SIG-M5 (cell line): ENCODE measurements at regions not wholly inside any gene's neighbourhood (a gene's known extent, or its start where the extent isn't known, plus 50 kb on each side); places are given as distances from the start of the nearest gene placed in this dataset.

Experiments
- DNase-seq: peaks from one replicate; lab custom pipeline; 2025; lab: John Stamatoyannopoulos, UW

GRCh38 chr7:31398815-31399214 is 58.3 kb upstream of the NEUROD6 start:
- DNase-seq, result no peak

DNA sequence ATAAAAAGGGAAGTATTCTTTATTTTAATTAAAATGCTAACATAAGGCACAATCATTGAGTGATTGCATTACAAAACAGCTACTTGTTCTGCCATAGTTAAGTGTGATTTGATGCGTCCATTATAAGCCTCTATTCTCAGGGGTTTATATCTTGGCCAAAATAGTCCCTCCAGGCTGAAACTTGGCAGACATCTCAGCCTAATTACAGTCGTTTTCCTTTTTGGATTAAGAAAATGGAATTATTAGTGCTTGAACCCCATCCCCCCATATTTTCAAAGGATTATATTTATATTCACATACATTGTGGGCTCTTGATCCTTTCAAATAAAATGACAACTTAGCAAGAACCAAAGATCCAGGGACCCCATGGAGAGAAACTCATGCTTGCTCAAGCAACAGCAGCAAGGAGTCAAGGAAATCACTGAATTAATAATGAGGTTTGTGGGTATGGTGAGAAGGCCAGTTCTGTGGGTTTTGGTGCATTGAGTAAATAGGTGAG is 66.7 kb upstream of the NEUROD6 start:
- no peak for DNase-seq

DNA sequence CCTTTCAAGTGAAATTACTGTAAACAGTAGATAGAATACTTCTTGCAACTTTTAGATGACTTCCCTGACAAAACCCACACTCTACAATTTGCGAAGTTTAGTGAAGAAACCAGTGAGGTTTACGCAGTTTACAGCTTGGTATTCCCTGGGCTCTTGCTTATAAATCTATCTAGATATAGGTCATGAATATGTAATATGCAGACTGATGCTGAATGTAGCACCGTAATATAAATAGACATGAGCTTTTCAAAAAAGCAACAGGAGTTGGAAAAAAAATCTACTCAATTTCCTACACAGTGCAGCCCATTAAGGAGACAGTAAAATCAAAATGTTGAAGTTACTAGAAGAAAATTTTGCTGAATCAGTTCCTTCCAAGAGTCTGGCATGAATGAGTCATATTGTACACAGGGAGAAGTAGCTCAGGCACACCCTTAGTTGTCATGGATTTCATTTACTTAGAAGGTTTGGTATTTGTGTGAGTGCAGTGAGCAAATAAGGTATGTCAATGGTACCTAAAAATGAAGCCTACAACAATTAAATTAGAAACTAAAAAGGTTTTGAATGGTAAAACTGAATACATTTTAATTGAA is 67.7 kb upstream of the NEUROD6 start:
- no peak for DNase-seq

DNA sequence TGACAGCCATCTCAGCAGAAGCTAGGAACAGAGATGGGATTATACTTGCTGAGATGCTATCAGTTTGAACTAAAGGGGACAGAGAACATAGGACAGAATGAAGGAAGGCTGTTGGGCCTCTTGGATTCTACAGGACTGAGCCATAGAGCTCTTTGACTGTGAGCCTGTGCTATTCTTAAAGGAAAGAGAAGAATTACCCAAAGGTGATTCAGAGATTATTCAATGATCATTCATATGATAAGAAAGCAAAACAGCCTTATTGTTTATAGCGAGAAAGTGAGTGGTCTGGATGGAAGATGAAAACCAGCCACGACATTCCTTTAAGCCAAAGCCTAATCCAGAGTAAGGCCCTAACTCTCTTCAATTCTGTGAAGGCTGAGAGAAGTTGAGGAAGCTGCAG is 69.7 kb upstream of the NEUROD6 start:
- no peak for DNase-seq

GRCh38 chr7:31411416-31411815 is 70.9 kb upstream of the NEUROD6 start:
- DNase-seq, result no peak

- DNase-seq, result no peak
Observed at GRCh38 chr7:31413766-31414165, 73.2 kb upstream of the NEUROD6 start.

DNA sequence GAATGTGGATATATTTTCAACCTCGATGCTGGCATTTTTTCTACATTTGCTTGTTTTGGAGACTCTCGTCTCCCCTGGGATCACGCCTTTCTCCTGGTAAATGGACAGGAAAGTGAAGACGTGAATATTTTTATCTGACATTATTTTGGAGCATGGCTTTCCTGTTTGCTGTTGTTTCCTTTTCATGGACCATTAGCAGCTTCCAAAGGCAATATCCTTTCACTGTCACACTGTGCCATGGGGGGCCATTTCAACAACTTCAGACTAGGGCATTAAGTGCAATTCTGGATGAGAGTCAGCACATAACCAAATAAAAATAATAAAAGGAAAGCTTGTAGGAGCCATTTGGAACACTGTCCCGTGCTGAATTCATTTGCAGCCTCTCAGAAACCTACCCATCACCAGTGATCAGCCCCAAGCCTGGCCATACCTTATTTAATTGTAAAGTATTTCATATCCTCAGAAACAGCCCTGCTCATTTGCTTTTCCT is 75.9 kb upstream of the NEUROD6 start:
- DNase-seq, result no peak

- DNase-seq, result no peak
Observed at GRCh38 chr7:31418928-31419327, 78.4 kb upstream of the NEUROD6 start.

- no peak for DNase-seq
Observed at GRCh38 chr7:31419505-31420055, 79.1 kb upstream of the NEUROD6 start.

DNA sequence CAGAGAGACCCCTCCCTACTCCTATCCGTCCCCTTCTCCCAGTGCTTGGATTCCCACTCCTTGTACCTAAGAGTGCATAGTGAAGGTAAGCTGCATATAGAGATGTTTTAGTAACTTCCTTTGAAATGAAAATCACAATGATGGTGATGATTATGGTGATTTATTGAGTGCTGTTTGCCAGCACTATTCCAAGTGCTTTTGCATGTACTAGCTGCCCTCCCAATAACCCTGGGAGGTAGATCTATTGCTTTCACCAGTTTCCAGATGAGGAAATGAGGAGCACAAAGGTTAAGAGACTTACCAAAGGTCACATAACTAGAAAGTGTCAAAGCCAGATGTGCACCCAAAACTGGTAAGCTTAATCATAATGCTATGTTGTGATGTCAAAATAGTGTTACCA is 80.4 kb upstream of the NEUROD6 start:
- no peak for DNase-seq

GRCh38 chr7:31421607-31422006 is 81.1 kb upstream of the NEUROD6 start:
- DNase-seq, result no peak

- DNase-seq, result no peak
Observed at GRCh38 chr7:31423994-31424393, 83.5 kb upstream of the NEUROD6 start.

- no peak for DNase-seq
Observed at GRCh38 chr7:31432176-31432575, 81.7 kb upstream of the ITPRID1 start.

- DNase-seq, result no peak
Observed at GRCh38 chr7:31432836-31433340, 81.0 kb upstream of the ITPRID1 start.

DNA sequence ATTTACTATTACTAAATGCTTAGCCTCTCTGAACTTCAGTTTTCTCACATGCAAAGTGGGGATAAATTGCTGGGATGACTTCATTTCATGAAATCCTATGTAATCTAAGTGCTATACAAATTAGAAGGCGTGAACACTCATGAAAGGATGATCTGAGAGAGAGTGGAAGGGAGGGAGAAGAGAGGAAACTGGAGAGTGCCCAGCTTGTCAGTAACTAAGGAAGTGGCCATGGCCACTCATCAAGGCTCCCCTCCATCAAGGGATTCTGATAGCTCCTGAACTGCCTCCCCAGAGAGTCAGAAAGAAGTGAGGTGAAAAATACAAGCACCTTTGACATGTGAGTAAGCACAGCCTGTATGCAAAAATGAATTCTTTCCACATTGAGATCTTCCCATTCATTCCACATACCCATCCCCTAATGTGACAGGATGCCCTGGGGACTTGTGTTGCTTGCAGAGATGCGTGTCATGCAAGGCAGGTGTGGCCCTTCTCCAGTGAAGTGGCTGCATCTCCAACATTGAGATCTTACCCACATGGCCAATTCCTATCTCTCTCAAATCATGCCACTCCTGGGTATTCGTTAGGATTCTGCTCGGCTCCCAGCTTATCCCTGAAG is 76.5 kb upstream of the ITPRID1 start:
- DNase-seq, result no peak

DNA sequence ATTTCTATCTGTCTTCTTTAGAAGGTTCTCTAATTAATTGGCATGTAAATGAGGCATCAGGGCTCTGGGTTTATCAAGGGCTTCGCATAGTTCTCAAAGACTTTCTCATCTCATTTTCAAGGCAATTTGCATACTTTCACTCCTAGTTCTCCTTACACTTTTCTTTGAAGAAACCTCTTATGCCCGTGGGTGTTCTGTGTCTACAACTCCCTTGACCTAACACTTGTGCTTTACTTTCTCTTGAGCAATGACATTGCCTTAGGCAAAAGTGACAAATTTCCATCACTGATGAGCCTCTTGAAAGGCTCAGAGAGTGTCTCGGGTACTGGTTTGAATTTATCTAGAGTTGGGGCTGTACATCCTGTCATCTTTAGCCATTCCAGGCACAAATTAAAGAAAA is 74.7 kb upstream of the ITPRID1 start:
- DNase-seq, result no peak

DNA sequence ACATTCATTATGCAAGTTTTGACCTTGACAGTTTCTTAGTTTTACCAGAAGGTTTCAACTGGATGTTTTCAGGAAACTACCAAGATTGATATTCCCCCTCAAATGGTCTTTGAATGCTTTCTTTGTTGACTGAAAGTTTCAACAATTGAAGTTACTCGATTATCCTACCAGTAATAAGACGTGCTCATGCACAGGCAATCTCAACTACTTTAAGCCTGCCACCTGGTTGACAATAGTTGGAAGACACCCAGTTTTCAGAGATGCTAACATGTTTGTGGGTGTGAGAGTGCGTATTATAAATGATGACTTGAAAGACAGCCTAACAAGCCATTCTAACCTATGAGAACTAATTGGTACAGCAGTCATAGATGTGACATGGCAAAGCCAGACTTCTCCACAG is 73.4 kb upstream of the ITPRID1 start:
- no peak for DNase-seq

- no peak for DNase-seq
Observed at GRCh38 chr7:31442626-31443025, 71.3 kb upstream of the ITPRID1 start.

DNA sequence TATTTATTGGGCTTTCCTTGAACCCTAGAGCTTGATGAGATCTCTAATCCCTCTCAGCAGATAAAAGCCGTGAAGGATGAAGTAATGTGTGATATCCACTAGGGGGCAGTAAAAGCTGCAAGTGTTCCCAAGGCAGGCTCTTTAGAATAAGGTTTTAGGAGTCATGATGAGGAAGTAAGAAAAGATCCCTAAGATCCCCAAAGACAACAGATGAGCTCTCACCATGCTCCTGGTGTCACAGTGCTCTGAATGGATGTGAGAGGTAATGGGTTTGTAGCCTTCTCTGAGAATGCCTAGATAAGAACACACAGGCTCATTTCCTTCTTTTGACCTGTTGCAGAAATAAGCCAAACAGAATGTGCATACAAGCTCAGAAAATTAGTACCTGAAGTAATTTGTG is 70.4 kb upstream of the ITPRID1 start:
- DNase-seq, result peak; percentile 11

DNA sequence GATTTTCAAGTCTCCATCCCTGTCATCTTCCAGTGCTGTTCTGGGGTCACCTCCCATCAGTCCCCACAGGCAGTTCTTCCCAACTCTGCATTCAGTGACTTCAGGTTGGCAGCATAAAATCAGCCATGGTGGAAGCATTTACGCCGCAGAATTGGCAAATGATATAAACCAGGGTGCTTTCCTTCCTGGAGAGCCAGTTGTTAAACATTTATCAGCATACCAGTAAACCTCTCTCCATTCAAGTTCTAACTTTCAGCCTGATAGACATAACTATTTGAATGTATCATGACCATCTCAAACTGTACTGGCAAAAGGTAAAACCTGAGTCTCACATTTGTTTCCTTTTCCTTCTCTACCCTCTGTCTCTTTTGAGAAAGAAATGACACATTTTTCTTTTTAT is 69.7 kb upstream of the ITPRID1 start:
- no peak for DNase-seq

DNA sequence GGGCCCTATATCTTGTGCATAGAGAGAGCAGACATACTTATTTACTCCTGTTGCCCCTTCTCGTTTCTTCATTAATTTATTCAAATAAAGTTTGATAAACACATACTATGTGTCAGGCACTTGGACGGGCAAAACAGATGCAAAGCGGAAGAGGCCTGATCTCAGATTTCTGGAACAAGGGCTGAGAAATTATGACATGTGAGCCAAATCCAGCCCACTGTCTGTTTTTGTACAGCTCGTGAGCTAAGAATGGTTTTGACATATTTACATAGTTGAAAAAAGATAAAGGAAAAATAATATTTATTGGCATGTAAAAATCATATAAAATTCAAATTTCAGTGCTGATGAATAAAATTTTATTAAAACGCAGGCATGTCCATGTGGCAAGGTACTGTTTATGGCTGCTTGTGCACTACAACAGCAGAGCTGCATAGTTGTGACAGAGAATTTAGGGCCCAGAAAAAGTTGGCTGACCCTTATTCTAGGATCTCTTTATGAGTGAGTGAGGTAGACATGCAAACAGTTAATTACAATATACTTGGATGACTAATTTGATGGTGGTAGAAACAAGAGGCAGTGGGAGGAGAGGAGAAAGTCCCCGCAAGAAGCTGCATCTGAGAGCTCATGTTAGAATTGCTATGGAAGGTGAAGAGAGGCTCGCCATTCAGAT is 68.1 kb upstream of the ITPRID1 start:
- DNase-seq, result no peak

GRCh38 chr7:31448649-31449048 is 65.2 kb upstream of the ITPRID1 start:
- DNase-seq, result no peak

GRCh38 chr7:31455844-31456243 is 58.0 kb upstream of the ITPRID1 start:
- no peak for DNase-seq
